ENCODE measurements at regions not wholly inside any gene's neighbourhood (a gene's known extent, or its start where the extent isn't known, plus 50 kb on each side); places are given as distances from the start of the nearest gene placed in this dataset.

GRCh38 chr14:106679776-106680175, 1153.4 kb downstream of the TMEM121 start:
- intact Hi-C loops (cut with DNase I), result no loop called here

GRCh38 chr14:106681161-106681560, 1154.8 kb downstream of the TMEM121 start:
- Histone ChIP-seq H3K27me3 (no peaks in the 10 kb centered on the region), H3K4me3 (no peak overlapping the region), H3K27ac (no peak overlapping the region), H3K9me3 (no peaks in the 10 kb centered on the region), H3K36me3 (no peaks in the 10 kb centered on the region), H3K4me1 (no peaks in the 10 kb centered on the region)
- TF ChIP-seq POLR2AphosphoS5 (IDR thresholded peaks at IDR 0.05; ENCODE audit: insufficient read depth in 1 of 2, low read depth in 1 of 2) (no peak), POLR2A (IDR thresholded peaks at IDR 0.05) (no peak)
- TF ChIP-seq, protein P1, sequence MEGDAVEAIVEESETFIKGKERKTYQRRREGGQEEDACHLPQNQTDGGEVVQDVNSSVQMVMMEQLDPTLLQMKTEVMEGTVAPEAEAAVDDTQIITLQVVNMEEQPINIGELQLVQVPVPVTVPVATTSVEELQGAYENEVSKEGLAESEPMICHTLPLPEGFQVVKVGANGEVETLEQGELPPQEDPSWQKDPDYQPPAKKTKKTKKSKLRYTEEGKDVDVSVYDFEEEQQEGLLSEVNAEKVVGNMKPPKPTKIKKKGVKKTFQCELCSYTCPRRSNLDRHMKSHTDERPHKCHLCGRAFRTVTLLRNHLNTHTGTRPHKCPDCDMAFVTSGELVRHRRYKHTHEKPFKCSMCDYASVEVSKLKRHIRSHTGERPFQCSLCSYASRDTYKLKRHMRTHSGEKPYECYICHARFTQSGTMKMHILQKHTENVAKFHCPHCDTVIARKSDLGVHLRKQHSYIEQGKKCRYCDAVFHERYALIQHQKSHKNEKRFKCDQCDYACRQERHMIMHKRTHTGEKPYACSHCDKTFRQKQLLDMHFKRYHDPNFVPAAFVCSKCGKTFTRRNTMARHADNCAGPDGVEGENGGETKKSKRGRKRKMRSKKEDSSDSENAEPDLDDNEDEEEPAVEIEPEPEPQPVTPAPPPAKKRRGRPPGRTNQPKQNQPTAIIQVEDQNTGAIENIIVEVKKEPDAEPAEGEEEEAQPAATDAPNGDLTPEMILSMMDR (IDR thresholded peaks at IDR 0.05), result no peak
- intact Hi-C loops (cut with DNase I), result no loop called here
- no peak for DNase-seq (ENCODE audit: extremely low spot score in 2 of 2)

More at GRCh38 chr14:106679776-106680175, 1153.4 kb downstream of the TMEM121 start:
- H3K27me3 ChIP-seq, result no peaks in the 10 kb centered on the region
- H3K27ac ChIP-seq, result no peak overlapping the region
- no peak overlapping the region for H3K4me3 ChIP-seq
- H3K9me3 ChIP-seq, result no peaks in the 10 kb centered on the region
- no peaks in the 10 kb centered on the region for H3K4me1 ChIP-seq
- no peaks in the 10 kb centered on the region for H3K36me3 ChIP-seq
- no peak for DNase-seq (ENCODE audit: extremely low spot score in 2 of 2)
- TF ChIP-seq, protein P1 (IDR thresholded peaks at IDR 0.05), result no peak
- TF ChIP-seq POLR2A (IDR thresholded peaks at IDR 0.05) (no peak), POLR2AphosphoS5 (IDR thresholded peaks at IDR 0.05; ENCODE audit: insufficient read depth in 1 of 2, low read depth in 1 of 2) (no peak)

GRCh38 chr14:106681568-106681967, 1155.2 kb downstream of the TMEM121 start:
- Histone ChIP-seq H3K27ac (no peak overlapping the region), H3K9me3 (no peaks in the 10 kb centered on the region), H3K36me3 (no peaks in the 10 kb centered on the region), H3K4me1 (no peaks in the 10 kb centered on the region), H3K27me3 (no peaks in the 10 kb centered on the region), H3K4me3 (no peak overlapping the region)
- intact Hi-C loops (cut with DNase I), result no loop called here
- DNase-seq (ENCODE audit: extremely low spot score in 2 of 2), result no peak
- TF ChIP-seq POLR2A (IDR thresholded peaks at IDR 0.05) (no peak), POLR2AphosphoS5 (IDR thresholded peaks at IDR 0.05; ENCODE audit: insufficient read depth in 1 of 2, low read depth in 1 of 2) (no peak)
- TF ChIP-seq, protein P1 (IDR thresholded peaks at IDR 0.05), result no peak

- Histone ChIP-seq H3K36me3 (no peaks in the 10 kb centered on the region), H3K4me1 (no peaks in the 10 kb centered on the region), H3K27me3 (no peaks in the 10 kb centered on the region), H3K9me3 (no peaks in the 10 kb centered on the region), H3K27ac (no peak overlapping the region), H3K4me3 (no peak overlapping the region)
- TF ChIP-seq POLR2A (IDR thresholded peaks at IDR 0.05) (no peak), POLR2AphosphoS5 (IDR thresholded peaks at IDR 0.05; ENCODE audit: insufficient read depth in 1 of 2, low read depth in 1 of 2) (no peak)
- TF ChIP-seq, protein P1 (IDR thresholded peaks at IDR 0.05), result no peak
- intact Hi-C loops (cut with DNase I), result no loop called here
- DNase-seq (ENCODE audit: extremely low spot score in 2 of 2), result no peak
Measured at GRCh38 chr14:106683631-106684030, 1157.2 kb downstream of the TMEM121 start.

- no peaks in the 10 kb centered on the region for H3K4me1 ChIP-seq
- no peak for DNase-seq (ENCODE audit: extremely low spot score in 2 of 2)
- intact Hi-C loops (cut with DNase I), result no loop called here
- H3K9me3 ChIP-seq, result no peaks in the 10 kb centered on the region
- TF ChIP-seq POLR2AphosphoS5 (IDR thresholded peaks at IDR 0.05; ENCODE audit: insufficient read depth in 1 of 2, low read depth in 1 of 2) (no peak), POLR2A (IDR thresholded peaks at IDR 0.05) (no peak)
- TF ChIP-seq, protein P1 (IDR thresholded peaks at IDR 0.05), result no peak
- H3K27me3 ChIP-seq, result no peaks in the 10 kb centered on the region
- H3K36me3 ChIP-seq, result no peaks in the 10 kb centered on the region
- H3K27ac ChIP-seq, result no peak overlapping the region
- H3K4me3 ChIP-seq, result no peak overlapping the region
Measured at GRCh38 chr14:106686533-106686932, 1160.2 kb downstream of the TMEM121 start.
